NCI-H524 treated with DMSO at 0.1 percent for 48 hours (cell line): ENCODE measurements at regions not wholly inside any gene's neighbourhood (a gene's known extent, or its start where the extent isn't known, plus 50 kb on each side); places are given as distances from the start of the nearest gene placed in this dataset.

Source experiments
- DNase-seq: peaks from one replicate; lab custom pipeline; 2025; lab: John Stamatoyannopoulos, UW

- no peak for DNase-seq
These were observed 50.7 kb upstream of the SPATA12 start for GRCh38 chr3:57009802-57010201.

DNA sequence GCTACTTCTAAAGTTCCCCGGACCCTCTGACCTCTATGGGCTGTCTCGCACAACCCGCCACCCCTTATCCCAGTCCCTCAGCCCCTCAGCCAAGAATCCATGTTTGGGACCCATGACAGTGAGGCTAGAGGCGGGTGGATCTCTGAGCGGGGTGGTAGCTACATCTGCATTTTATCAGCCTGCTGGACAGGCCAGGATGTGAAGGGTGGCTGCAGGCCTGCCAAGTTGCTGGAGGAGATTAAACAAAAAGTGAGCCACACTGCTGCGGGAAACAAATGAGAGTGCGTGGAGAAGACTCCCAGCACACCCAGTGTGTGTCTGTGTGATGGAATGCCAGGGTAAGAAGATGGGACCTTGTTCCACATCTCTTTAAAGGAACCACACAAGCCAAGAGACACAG, 51.1 kb upstream of the SPATA12 start:
- DNase-seq: no peak

- DNase-seq: no peak
These were observed 52.7 kb upstream of the SPATA12 start for GRCh38 chr3:57007521-57008460.

DNA sequence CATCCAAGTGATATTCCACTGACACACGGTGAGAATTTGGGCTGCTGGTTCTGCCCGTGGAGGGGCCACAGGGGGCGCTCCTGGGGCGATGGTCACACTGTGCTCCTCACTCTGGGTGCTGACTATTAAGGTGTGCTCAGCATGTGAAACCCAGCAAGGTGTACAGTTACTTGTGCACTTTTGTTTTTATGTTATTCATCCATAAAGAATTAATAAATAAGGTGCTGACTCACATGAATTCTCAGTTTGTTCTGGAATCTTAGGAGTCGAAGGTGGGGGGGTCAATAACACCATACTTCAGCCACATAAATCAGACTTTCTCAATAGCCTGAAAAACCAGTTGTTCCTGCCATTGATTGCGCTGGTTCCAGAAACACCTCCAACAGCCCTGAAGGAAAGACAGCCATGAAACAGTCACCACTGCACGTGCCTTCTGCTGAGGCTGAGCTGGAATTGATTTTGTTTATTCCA, 53.5 kb upstream of the SPATA12 start:
- no peak for DNase-seq

DNA sequence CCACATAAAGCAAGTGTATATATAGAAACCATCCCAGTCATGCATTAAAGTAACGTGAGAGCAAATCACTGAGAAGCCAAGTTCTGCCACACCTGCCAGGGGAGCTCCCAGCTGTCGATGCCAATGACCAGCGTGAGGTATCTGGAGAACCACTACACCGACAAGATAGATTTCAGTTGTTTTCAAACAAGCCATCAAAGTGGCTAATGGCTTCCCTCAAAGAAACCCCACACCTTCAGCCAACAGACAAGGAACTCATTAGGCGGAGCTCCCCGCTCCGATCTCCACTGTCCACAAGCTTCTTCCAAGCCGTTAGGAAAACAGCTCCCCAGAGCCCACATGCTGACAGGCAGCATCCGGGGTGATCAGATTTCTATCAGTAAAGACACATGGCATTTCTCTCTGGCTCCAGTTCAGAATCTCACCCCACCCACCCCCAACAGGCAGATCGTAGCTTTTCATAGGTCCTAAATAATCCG, 54.2 kb upstream of the SPATA12 start:
- DNase-seq: no peak

DNA sequence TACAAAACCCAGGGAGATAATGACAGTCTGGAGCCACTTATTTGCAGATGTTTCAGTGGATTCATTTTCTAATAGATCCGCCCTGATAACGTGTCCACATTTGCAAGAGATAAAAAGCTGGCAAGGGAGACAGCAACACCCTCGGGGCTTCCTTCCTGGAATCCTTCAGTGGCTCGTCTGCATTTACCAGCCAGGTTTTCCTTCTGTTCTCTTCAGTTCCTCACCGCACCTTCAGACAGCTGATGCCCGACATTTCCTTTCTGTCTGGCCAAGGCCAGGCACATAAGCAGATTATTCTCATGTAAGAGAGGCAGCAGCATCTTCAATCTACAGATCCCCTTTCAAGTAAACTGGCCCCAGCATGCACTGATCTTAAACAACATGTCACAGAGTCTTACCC, 56.2 kb upstream of the SPATA12 start:
- no peak for DNase-seq

GRCh38 chr3:57003676-57004075, 56.8 kb upstream of the SPATA12 start:
- no peak for DNase-seq

- DNase-seq: no peak
These were observed 59.1 kb upstream of the SPATA12 start for GRCh38 chr3:57001356-57001755.

GRCh38 chr3:57000012-57000411, 60.5 kb upstream of the SPATA12 start:
- DNase-seq: no peak

DNA sequence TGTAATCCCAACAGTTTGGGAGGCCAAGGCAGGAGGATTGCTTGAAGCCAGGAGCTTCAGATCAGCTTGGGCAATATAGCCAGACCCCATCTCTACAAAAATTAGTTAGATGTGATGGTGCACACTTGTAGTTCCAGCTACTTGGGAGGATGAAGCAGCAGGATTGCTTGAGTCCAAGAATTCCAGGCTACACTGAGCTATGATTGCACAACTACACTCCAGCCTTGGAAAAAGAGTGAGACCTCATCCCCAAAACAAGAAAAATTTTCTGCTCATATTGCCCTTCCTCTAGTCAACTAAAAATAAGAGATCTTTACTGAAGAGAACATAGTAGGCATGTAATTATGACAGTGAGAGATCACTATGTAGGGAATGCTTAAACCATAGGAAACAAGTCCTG, 60.9 kb upstream of the SPATA12 start:
- no peak for DNase-seq

- DNase-seq: no peak
These were observed 62.4 kb upstream of the SPATA12 start for GRCh38 chr3:56998076-56998529.

- DNase-seq: no peak
These were observed 62.8 kb upstream of the SPATA12 start for GRCh38 chr3:56997675-56998074.

DNA sequence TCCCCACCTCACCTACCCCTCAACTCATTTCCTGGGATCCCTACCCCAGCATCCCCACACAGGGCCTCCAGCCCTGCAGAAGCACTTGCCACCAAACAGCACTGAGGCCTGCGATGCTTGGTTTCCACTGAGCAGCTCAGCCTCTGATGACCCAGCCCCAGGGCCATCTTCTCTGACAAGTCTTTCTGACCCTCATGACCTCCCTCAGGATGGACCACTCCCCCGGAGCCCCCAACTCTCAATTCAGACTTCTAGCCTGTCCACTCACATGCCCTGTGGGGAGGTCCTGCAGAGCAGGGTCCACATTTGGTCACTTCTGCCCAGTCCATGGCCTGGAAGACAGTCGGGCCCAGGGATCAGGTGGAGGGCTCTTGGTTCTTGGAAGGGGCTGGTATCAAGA, 63.4 kb upstream of the SPATA12 start:
- DNase-seq: no peak

GRCh38 chr3:56994391-56994790, 66.1 kb upstream of the SPATA12 start:
- no peak for DNase-seq

- DNase-seq: no peak
These were observed 69.8 kb upstream of the SPATA12 start for GRCh38 chr3:56990641-56991015.

DNA sequence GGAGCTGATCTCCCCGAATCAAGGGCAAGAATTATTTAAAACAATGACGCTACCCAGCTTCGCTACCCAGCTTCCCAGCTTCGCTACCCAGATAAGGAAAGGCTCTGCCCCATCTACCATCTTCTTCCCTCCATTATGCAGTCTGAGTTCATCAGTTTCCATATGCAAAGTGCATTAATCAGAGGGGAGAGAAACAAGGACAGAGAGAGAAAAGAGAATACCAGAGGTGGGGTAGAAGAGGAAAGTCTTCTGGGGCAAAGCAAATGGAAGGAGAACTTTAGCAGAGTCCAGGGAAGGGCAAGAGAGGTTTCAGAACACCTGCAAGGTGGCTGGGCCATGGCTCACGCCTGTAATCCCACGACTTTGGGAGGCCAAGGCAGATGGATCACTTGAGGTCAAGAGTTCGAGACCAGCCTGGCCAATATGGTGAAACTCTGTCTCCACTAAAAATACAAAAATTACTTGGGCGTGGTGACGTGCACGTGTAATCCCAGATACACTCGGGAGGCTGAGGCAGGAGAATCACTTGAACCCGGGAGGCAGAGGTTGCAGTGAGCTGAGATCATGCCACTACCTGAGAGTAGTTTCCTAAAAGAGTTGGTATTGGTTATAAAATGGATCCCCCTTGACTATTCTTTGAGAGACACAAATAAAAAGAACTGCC, 70.4 kb upstream of the SPATA12 start:
- DNase-seq: no peak

- peak; percentile 65 for DNase-seq
These were observed 71.1 kb upstream of the SPATA12 start for GRCh38 chr3:56989169-56989976.

GRCh38 chr3:56988458-56989168, 71.9 kb upstream of the SPATA12 start:
- peak; percentile 93 for DNase-seq

DNA sequence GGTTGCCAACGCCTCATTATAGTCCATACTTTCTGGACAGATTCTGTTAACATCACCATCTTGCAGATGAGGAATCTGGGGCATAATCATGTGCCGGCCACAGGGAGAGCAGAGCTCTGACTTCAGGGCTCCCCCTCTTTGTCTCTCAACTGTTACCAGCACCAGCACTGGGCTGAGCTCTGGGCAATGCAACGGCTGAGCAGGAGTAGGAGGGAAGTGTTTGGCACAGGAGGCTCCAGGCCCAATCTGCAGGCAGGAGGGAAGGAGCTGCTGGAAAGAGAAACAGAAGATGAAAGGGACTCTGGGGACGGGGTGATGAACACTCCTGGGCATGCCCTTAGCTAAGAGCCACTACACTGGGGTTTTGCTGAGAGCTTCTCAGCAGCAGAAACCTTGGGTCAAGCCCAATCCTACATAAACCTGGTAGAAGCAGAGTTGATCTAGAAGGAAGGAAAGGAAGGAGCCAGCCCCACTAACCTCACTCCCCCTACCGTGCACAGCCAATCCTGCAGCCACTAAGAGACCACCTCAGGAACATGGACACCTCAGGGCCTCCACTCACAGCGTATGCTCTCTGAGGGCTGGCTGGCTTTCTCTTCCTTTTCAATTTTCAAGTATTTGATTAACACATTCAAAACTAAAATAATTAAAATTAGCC, 73.1 kb upstream of the SPATA12 start:
- DNase-seq: no peak

GRCh38 chr3:56986347-56986746, 74.1 kb upstream of the SPATA12 start:
- no peak for DNase-seq

DNA sequence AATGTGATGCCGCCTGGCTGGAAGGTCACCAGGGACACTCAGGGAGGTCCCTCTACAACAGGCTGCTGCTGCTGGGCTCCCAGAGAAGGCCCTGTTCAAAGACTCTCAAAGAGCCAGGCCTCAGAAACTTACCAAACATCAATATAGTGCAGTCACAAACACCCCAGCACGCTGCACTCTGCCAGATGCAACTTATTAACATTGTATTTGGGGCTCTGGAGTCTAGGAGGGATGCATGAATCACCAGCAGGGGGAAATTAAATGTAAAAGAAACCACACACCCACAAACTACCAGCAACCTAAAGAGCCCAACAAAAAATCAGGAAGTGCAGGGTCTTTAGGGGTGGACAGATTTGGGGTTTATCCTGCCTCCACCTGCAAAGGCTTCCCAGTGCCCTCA, 74.6 kb upstream of the SPATA12 start:
- DNase-seq: no peak
